ENCODE measurements at regions not wholly inside any gene's neighbourhood (a gene's known extent, or its start where the extent isn't known, plus 50 kb on each side); places are given as distances from the start of the nearest gene placed in this dataset.
"Not testable (repeated sequence)": the region's sequence is repeated elsewhere in the genome, so short reads cannot be mapped to it uniquely, and the experiment has no call there.

GRCh38 chr7:131636092-131636491 is 79.7 kb upstream of the PODXL start:
- no peak for DNase-seq (ENCODE audit: low spot score)

GRCh38 chr7:131634197-131634596 is 77.8 kb upstream of the PODXL start:
- not testable (repeated sequence) for DNase-seq (ENCODE audit: low spot score)

- DNase-seq (ENCODE audit: low spot score): no peak
Observed at GRCh38 chr7:131633342-131633843, 77.0 kb upstream of the PODXL start.

- no peak for DNase-seq (ENCODE audit: low spot score)
Observed at GRCh38 chr7:131630427-131630826, 74.0 kb upstream of the PODXL start.

- no peak for DNase-seq (ENCODE audit: low spot score)
Observed at GRCh38 chr7:131629217-131629882, 72.9 kb upstream of the PODXL start.

GRCh38 chr7:131628634-131629033 is 72.2 kb upstream of the PODXL start:
- DNase-seq (ENCODE audit: low spot score): no peak

GRCh38 chr7:131627735-131628190 is 71.3 kb upstream of the PODXL start:
- DNase-seq (ENCODE audit: low spot score): no peak

- no peak for DNase-seq (ENCODE audit: low spot score)
Observed at GRCh38 chr7:131626643-131627042, 70.2 kb upstream of the PODXL start.

- DNase-seq (ENCODE audit: low spot score): peak; percentile 61
Observed at GRCh38 chr7:131625817-131626372, 69.5 kb upstream of the PODXL start.

- not testable (repeated sequence) for DNase-seq (ENCODE audit: low spot score)
Observed at GRCh38 chr7:131625345-131625744, 68.9 kb upstream of the PODXL start.

- DNase-seq (ENCODE audit: low spot score): no peak
Observed at GRCh38 chr7:131624536-131624935, 68.1 kb upstream of the PODXL start.

GRCh38 chr7:131623154-131623553 is 66.7 kb upstream of the PODXL start:
- no peak for DNase-seq (ENCODE audit: low spot score)

GRCh38 chr7:131621652-131622051 is 65.2 kb upstream of the PODXL start:
- DNase-seq (ENCODE audit: low spot score): no peak

GRCh38 chr7:131620673-131621609 is 64.5 kb upstream of the PODXL start:
- DNase-seq (ENCODE audit: low spot score): peak; percentile 97

- no peak for DNase-seq (ENCODE audit: low spot score)
Observed at GRCh38 chr7:131619336-131620305, 63.2 kb upstream of the PODXL start.

- no peak for DNase-seq (ENCODE audit: low spot score)
Observed at GRCh38 chr7:131618391-131618790, 62.0 kb upstream of the PODXL start.

- DNase-seq (ENCODE audit: low spot score): no peak
Observed at GRCh38 chr7:131616487-131617200, 60.2 kb upstream of the PODXL start.

GRCh38 chr7:131613909-131614308 is 57.5 kb upstream of the PODXL start:
- no peak for DNase-seq (ENCODE audit: low spot score)

GRCh38 chr7:131610007-131610406 is 53.6 kb upstream of the PODXL start:
- no peak for DNase-seq (ENCODE audit: low spot score)

- no peak for DNase-seq (ENCODE audit: low spot score)
Observed at GRCh38 chr7:131608116-131608500, 51.7 kb upstream of the PODXL start.
